ENCODE measurements at regions not wholly inside any gene's neighbourhood (a gene's known extent, or its start where the extent isn't known, plus 50 kb on each side); places are given as distances from the start of the nearest gene placed in this dataset.

DNA sequence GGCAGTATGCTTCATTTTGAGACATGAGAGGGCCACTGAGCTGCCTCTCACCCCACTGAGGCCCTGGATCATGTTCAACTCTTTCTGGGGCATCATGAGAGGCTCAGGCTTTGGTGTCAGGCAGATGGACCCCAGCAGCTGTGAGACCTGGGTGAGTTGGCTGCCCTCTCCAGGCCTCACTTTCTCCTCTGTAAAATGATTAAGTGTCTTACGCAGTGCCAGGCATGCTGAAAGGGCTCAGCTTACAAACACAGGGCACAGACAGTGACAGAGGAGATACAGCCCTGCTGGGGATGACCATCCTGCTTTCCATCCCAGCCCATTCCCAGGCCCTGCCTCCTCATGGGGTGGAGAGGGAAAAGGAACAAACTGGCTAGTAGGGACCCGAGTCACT is 387.4 kb downstream of the MATN1 start:
- no peak overlapping the region for H3K27ac Mint-ChIP-seq
- no peaks in the 10 kb centered on the region for H3K36me3 Mint-ChIP-seq
- H3K4me3 Mint-ChIP-seq = no peak overlapping the region
- H3K4me1 Mint-ChIP-seq = no peaks in the 10 kb centered on the region
- no peaks in the 10 kb centered on the region for H3K9me3 Mint-ChIP-seq
- peaks cover under 1% of the 10 kb centered on the region for H3K27me3 Mint-ChIP-seq

DNA sequence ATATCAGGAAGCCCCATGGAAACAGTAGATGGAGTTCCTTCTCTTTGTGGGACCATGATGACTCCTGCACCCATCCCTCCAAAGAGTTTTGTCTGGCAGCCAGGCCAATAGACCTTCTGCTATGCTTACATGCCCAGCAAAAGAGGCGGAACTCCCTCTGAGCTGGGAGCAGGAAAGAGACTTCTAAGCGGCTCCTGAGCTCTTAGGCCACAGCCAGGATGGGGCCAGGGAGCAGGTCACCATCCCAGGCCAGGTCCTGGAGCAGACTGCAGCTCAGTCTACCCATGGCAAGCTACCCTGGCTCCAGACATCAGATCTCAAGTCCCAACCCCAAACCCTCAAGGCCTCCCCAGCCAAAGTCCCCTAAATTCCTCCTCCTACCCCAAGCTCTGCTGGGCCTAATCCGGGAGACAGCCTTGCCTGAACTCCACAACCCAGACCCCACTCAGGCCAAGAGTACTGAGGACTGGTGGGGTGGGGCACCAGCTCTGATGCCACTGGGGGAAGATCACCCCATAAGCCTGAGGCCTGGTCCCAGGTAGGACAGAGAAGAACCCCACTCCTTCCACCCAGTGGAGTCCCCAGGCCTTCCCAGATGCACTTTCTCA is 387.9 kb downstream of the MATN1 start:
- no peak overlapping the region for H3K27ac Mint-ChIP-seq
- no peaks in the 10 kb centered on the region for H3K36me3 Mint-ChIP-seq
- no peak overlapping the region for H3K4me3 Mint-ChIP-seq
- no peaks in the 10 kb centered on the region for H3K4me1 Mint-ChIP-seq
- no peaks in the 10 kb centered on the region for H3K27me3 Mint-ChIP-seq
- H3K9me3 Mint-ChIP-seq = no peaks in the 10 kb centered on the region

DNA sequence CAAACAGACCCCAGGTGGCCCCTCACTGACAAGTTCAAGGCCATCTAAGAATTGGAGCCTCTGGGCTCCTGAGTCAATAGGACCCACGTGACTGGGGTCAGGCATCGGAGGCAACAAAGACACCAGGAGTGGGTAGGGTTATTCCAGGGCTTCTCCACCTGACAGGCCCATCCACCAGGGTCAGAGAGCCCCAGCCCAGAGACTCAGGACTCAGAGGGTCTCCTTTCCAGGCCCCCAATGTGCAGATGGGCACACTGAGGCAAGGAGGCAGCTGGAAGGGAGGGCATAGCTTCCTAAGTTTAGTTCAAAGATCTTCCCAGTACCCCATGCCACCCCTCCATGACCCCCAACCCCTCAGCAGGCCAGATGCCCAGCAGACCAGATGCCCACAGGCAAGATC is 388.6 kb downstream of the MATN1 start:
- H3K4me1 Mint-ChIP-seq = no peaks in the 10 kb centered on the region
- H3K27me3 Mint-ChIP-seq = no peaks in the 10 kb centered on the region
- no peaks in the 10 kb centered on the region for H3K9me3 Mint-ChIP-seq
- H3K4me3 Mint-ChIP-seq = no peak overlapping the region
- H3K27ac Mint-ChIP-seq = no peak overlapping the region
- no peaks in the 10 kb centered on the region for H3K36me3 Mint-ChIP-seq

DNA sequence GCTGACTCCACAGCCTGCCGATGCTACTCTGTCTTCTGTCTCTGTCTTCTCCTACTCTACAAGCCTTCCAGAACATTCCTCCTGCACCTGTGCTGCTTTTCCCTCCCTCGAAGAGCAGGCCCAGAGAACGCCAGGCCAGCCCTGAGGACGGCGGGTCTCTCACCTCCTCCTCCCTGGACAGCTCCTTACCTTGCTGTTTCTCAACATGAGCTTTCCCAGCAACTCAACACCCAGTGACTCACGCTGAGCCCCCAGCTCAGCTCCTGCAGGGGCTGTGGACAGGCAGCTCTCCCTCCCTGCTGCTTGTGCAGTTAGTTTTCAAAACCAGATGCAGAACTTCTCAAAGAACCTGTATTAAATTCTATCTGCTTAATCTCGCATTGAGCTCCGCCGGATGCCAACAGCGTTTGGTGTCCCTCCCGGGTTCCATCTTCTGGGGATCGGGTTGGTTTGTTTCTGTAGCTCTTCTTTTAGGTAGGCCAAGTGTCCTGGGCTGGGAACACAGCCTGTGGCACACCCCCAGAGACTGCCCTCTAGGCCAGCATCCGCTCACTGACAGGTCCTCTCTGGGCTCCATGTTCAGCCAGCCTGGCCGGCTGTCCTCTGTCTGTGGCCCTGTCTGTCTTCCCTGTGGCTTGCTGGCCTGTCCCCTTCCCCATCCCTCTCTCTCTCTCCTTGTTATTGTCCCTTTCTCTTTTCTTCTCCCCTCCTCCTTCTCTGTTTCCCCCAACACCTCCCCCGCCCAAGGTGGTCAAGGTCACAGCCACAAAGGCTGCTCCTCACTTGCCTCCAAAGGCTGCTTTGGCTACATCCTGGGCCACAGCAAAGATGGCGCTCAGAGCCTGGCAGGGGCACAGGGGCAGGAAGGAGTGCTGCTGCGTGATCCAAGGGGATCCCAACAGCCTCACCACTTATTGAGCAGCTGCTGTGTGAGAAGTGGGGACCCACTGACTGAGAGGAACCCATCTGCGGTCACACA is 391.0 kb downstream of the MATN1 start:
- Mint-ChIP-seq H3K36me3 (no peaks in the 10 kb centered on the region), H3K4me1 (no peaks in the 10 kb centered on the region), H3K27me3 (no peaks in the 10 kb centered on the region), H3K4me3 (no peak overlapping the region), H3K27ac (no peak overlapping the region), H3K9me3 (no peaks in the 10 kb centered on the region)

DNA sequence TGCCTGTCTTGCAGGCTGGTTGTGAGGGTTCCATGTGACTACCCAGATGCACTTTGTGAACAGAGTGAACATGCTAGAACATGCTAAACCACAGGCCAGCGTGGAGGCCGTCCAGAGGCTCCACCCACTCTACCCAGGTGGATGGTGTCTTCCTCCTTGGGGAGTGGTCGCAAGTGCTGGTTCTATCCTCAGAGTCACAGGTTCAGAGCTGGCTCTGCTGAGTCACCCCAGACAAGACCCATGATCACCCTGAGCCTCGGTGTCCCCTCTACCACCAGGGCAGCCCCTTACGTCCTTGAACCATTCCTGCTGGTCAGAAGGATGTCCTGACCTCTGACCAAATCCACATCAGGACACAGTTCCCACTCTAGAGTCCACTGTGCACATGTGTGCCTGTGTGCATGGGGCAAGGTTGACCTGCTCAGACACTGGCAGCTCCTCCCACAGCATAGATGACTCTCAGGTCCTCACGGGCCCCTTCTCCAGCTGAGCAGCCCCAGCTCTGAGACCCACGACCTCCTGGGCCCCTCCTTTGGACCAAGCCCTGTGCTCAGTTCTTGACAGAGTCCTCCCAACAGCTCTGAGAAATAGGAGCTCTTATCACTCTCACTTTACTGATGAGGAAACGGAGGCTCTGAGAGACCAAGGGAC is 391.8 kb downstream of the MATN1 start:
- Mint-ChIP-seq H3K4me3 (no peak overlapping the region), H3K27me3 (no peaks in the 10 kb centered on the region), H3K27ac (no peak overlapping the region), H3K4me1 (no peaks in the 10 kb centered on the region), H3K9me3 (no peaks in the 10 kb centered on the region), H3K36me3 (no peaks in the 10 kb centered on the region)

DNA sequence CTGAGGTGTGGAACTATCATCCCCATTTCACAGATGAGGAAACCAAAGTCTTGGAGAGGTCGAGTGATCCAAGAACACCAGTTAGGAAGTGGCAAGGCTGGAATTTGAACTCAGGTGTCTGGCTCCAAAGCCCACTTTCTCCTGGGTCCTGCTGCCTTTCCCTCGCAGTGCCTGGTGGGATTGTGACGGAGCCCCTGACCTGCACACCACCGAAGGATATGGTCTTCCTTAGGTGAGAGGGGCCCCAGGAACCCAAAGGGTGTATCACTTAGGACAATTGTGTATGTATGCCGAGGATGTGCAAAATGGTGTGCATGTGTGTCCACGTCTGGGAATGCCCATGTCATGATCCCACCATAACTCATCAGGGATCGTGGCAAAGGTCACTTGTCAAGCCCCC is 392.7 kb downstream of the MATN1 start:
- Mint-ChIP-seq H3K36me3 (no peaks in the 10 kb centered on the region), H3K4me1 (no peaks in the 10 kb centered on the region), H3K9me3 (no peaks in the 10 kb centered on the region), H3K27ac (no peak overlapping the region), H3K4me3 (no peak overlapping the region), H3K27me3 (no peaks in the 10 kb centered on the region)

DNA sequence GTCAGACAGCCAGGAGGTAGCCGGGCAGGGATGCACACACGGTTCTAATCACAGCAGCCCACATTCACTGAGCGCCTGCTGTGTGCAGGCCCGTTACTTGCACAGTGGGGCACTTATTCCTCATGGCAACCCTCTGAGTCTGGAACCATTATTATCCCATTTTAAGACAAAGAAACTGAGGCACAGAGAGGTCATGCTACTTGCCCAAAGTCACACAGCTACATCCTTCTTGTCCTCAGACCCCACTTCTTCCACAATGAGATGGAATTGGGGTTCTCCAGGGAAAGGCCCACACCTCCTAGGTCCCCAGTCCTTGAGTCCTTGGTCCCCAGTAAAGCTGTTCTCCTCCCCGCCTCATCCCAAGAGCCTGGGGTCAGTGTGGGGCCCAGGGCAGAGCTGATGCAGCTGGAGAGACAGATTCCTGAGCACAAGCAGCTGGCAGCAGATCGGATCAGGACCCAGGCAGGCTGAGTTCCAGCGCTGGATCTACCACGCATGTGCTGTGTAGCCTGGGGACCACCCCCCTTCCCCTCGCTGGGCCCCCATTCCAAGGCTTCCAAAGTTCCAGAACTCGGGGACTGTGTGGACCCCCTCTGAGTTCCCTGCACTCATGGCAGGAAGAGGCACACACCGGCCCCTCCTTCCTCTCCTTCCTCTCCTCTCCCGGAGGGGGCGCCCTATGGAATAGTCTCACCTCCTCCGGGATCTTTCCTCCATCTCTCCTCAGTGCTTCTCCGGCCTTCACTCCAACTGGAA is 393.4 kb downstream of the MATN1 start:
- H3K4me3 Mint-ChIP-seq = no peak overlapping the region
- H3K4me1 Mint-ChIP-seq = no peaks in the 10 kb centered on the region
- no peaks in the 10 kb centered on the region for H3K36me3 Mint-ChIP-seq
- no peaks in the 10 kb centered on the region for H3K27me3 Mint-ChIP-seq
- no peaks in the 10 kb centered on the region for H3K9me3 Mint-ChIP-seq
- H3K27ac Mint-ChIP-seq = no peak overlapping the region

DNA sequence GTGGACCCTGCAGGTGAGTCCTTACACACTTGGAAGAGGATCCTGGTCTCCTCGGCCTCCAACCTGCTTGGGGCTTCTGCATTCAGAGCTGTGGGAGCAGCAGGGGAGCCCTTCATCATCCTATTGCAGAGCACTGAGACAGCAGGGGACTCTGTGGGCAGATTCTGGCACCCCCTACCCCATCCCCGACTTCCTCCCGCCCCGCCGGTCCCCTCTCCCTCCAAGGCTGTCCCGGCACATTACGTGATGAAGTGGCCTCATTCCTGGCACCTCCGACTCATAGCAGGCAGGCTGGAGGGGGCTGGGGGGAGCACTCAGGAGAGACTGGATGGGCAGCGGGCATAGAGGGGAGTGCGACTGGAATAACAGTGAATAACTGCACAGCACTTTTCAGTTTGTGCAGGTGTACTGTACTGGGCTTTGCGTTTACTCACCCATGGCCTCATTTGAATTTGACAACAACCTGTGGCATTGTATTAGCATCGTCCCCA is 394.1 kb downstream of the MATN1 start:
- Mint-ChIP-seq H3K27ac (no peak overlapping the region), H3K9me3 (no peaks in the 10 kb centered on the region), H3K36me3 (no peaks in the 10 kb centered on the region), H3K4me1 (no peaks in the 10 kb centered on the region), H3K27me3 (no peaks in the 10 kb centered on the region), H3K4me3 (no peak overlapping the region)

DNA sequence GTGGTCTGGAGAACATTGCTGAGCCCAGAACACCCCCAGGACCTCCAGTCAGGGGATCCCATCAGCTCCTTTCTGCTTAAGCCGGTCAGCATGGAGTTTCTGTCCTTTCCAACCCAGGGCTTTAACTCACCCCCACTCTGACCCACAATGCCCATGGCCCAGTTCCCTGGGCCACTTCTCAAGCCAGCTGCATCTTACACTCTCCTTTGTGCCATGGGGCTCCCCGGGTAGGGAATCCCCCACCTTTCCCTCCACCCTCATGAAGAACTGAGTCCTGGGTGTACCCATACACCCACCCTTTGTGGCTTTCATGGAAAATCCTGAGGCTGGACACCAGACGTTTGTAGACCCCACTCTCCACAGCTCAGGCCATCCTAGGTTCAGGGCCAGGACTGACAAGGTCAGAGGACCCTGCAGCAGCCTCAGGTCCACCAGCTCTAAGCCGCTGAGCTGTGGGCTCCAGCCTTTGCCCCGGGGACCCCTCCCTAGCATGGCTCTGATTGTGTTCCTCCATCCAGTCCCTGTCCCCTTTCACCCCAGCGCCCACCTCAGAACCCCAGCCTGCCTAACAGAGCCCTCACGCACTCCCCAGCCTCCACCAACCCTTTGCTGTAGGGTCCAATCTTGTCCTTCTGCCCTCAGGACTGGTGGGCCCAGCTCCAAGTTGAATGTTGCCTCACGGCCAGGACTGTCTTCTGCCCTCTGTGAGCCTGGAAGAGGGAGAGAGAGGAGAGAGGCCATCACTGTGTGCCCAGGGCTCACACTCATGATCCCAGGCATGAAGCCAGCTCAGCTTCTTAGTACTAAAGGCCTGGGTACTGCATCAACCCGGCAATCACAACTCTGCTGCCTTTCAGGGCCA is 394.8 kb downstream of the MATN1 start:
- Mint-ChIP-seq H3K4me1 (no peaks in the 10 kb centered on the region), H3K27ac (no peak overlapping the region), H3K36me3 (no peaks in the 10 kb centered on the region), H3K4me3 (no peak overlapping the region), H3K27me3 (no peaks in the 10 kb centered on the region), H3K9me3 (no peaks in the 10 kb centered on the region)

DNA sequence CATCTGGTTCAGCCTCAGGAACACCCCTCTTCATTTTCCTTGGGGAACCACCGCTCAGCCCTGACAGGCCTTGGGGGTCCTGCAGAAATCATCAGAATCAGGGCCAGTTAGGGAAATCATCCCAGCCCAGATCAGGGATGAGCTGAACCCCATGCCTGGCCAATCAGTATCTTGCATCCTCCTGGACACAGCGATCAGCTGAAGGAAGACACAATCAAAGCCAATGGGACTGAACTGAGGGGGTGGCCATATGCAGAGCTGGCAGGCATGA is 395.4 kb downstream of the MATN1 start:
- H3K4me3 Mint-ChIP-seq = no peak overlapping the region
- no peaks in the 10 kb centered on the region for H3K9me3 Mint-ChIP-seq
- no peak overlapping the region for H3K27ac Mint-ChIP-seq
- H3K36me3 Mint-ChIP-seq = no peaks in the 10 kb centered on the region
- peaks cover 2% of the 10 kb centered on the region for H3K27me3 Mint-ChIP-seq
- H3K4me1 Mint-ChIP-seq = no peaks in the 10 kb centered on the region

DNA sequence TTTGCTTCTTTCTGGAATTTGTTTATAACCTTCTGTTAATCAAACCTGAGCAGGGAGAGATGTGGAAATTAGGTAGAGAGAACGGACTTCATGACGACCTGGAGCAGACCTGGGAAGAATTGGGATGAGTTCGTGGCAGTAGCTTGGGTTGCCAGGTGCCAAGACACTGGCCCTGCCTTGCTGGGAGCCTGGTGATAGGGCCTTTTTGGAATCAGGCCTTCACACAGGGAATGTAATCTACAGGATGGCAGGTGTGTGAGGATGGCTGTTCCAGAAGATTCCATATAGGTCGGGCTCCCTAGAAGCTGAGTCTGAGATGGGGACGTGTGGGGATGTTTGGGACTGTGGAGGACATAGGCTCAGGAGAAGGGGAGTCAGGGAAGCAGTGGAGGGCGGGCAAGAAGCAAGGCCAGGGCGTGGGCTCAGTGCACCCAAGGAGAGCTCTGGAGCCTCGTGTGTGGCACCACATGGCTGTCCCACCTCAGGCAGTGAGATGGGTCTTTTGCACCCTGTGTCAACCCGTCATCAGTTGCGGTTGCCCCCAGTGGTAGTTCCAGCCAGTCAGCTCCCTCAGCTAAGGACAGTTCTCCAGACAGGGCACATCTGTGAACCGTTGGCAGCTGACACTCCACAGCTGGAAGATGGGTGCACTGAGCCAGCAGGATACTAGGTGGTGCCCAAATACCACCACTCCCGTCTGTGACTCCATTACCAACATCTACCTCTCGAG is 395.9 kb downstream of the MATN1 start:
- Mint-ChIP-seq H3K4me3 (no peak overlapping the region), H3K36me3 (no peaks in the 10 kb centered on the region), H3K4me1 (no peaks in the 10 kb centered on the region), H3K27ac (no peak overlapping the region), H3K27me3 (peaks cover 3% of the 10 kb centered on the region), H3K9me3 (no peaks in the 10 kb centered on the region)

DNA sequence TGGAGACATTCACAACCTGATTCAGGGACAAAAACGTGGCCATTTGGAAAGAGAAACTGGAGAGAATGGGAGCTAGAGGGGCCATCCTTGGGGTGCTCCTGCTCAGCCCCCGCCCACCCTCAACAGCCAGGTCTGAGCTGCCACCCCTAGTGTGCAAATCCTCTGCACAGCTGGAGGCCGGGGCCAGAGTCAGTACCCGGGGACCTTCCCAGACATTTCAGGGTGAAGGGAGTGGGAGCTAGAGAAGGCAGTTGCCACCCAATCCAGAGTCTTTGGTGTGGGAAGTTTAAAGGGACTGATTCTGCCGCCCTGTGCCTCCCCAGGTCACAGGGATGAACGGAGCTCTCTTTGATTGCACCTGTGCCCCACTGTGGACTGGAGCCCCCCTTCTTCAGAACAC is 397.4 kb downstream of the MATN1 start:
- peaks cover 3% of the 10 kb centered on the region for H3K27me3 Mint-ChIP-seq
- no peak overlapping the region for H3K4me3 Mint-ChIP-seq
- H3K36me3 Mint-ChIP-seq = no peaks in the 10 kb centered on the region
- H3K27ac Mint-ChIP-seq = no peak overlapping the region
- H3K4me1 Mint-ChIP-seq = no peaks in the 10 kb centered on the region
- no peaks in the 10 kb centered on the region for H3K9me3 Mint-ChIP-seq

DNA sequence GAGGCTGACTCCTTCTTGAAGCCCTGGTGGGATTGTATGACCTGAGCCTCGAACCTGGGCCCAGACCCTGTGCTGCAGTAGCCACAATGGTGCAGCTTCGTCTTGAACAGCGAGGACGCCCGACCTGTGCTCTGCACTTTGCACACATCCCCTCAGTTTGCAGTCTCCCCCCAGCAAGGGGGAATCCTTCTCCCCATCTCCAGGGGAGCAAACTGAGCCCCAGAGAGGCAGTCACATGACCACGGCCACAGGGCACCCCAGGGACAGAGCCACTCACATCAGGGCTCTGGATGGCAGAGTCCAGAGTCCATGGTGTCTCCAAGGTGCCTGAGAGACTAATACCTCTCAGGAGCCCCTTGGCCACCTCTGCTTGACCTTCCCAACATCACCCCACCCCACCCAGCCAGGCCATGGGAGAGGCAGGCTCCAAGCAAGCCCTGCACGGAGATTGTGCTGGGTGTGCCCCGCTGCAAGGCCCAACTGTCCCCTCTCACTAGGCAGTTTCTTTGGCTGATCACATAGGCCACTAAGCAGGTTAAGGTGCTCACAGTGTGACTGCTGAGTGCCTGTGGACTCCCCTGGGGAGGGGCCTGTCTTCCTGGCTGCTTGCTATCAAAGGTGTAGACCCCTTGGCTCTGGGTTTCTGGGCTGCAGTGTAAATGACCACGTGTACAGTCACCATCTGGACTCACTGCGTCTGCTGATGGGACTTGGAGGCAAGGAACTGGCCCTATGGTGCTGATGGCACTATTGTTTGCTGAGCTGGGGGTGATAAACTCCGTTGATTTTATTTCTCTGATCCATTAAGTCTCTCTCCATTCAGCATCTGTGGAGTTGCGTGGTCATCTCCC is 398.1 kb downstream of the MATN1 start:
- Mint-ChIP-seq H3K27me3 (peaks cover 3% of the 10 kb centered on the region), H3K36me3 (no peaks in the 10 kb centered on the region), H3K4me3 (no peak overlapping the region), H3K4me1 (no peaks in the 10 kb centered on the region), H3K27ac (no peak overlapping the region), H3K9me3 (no peaks in the 10 kb centered on the region)
